Keratinocyte (primary cell): ENCODE measurements at regions not wholly inside any gene's neighbourhood (a gene's known extent, or its start where the extent isn't known, plus 50 kb on each side); places are given as distances from the start of the nearest gene placed in this dataset.

ENCODE experiments used
- EZH2 ChIP-seq: IDR thresholded peaks from one replicate; pipeline ENCODE4 v1.6.1; 2012; ENCODE audit warnings: inconsistent platforms, mild to moderate bottlenecking, low read length, moderate library complexity
- TF ChIP-seq, protein P1 (sequence below), 3 experiments: IDR thresholded peaks in 1 of 3; conservative IDR thresholded peaks in 1 of 3; optimal IDR thresholded peaks in 1 of 3; 2 replicates in 2 of 3; 3 replicates in 1 of 3; pipeline versions ENCODE3 to v1.5.1; 2011; ENCODE audit warnings: low read length in 3 of 3, mild to moderate bottlenecking in 3 of 3, moderate library complexity in 2 of 3, control low read depth in 1 of 3, inconsistent platforms in 1 of 3; ENCODE audit not compliant: insufficient read depth in 2 of 3; ENCODE audit errors: extremely low read depth in 1 of 3

GRCh38 chr2:173580351-173580750 lies 225.7 kb downstream of the CDCA7 start:
- TF ChIP-seq EZH2 = no peak
- TF ChIP-seq, protein P1, sequence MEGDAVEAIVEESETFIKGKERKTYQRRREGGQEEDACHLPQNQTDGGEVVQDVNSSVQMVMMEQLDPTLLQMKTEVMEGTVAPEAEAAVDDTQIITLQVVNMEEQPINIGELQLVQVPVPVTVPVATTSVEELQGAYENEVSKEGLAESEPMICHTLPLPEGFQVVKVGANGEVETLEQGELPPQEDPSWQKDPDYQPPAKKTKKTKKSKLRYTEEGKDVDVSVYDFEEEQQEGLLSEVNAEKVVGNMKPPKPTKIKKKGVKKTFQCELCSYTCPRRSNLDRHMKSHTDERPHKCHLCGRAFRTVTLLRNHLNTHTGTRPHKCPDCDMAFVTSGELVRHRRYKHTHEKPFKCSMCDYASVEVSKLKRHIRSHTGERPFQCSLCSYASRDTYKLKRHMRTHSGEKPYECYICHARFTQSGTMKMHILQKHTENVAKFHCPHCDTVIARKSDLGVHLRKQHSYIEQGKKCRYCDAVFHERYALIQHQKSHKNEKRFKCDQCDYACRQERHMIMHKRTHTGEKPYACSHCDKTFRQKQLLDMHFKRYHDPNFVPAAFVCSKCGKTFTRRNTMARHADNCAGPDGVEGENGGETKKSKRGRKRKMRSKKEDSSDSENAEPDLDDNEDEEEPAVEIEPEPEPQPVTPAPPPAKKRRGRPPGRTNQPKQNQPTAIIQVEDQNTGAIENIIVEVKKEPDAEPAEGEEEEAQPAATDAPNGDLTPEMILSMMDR (optimal IDR thresholded peaks at IDR 0.05 in 1 of 3, IDR thresholded peaks at IDR 0.05 in 1 of 3, conservative IDR thresholded peaks at IDR 0.05 in 1 of 3; ENCODE audit: extremely low read depth in 1 of 3, insufficient read depth in 2 of 3, low read length in 3 of 3) = no peak
